DND-41 (cell line): ENCODE measurements at regions not wholly inside any gene's neighbourhood (a gene's known extent, or its start where the extent isn't known, plus 50 kb on each side); places are given as distances from the start of the nearest gene placed in this dataset.

Experiments
- ATAC-seq: fragments of 200-7000 bp; cut with Tn5 transposase; 3 replicates; pipeline ENCODE4 v1.9.1; 2021; ENCODE audit warnings: low read depth; ENCODE audit not compliant: insufficient read depth
- DNase-seq: peaks from one replicate; pipeline ENCODE4 v3.0.0-alpha.2; 2020
- H2AFZ ChIP-seq: 2 replicates; pipeline ENCODE4 v1.6.0; 2012; ENCODE audit warnings: low read depth, low read length
- H3K27ac ChIP-seq: 2 replicates; pipeline ENCODE4 v1.5.1; 2012; ENCODE audit warnings: low read length, inconsistent platforms
- H3K27me3 ChIP-seq: fragments of 200-600 bp; sonication (generic); 2 replicates; pipeline ENCODE4 v1.6.0; 2012; ENCODE audit warnings: low read length, mild to moderate bottlenecking, inconsistent platforms; ENCODE audit not compliant: insufficient read depth, poor library complexity
- H3K36me3 ChIP-seq: 2 replicates; pipeline ENCODE4 v1.5.1; 2012; ENCODE audit warnings: low read length, inconsistent platforms; ENCODE audit not compliant: insufficient read depth
- H3K4me1 ChIP-seq: 2 replicates; pipeline ENCODE4 v1.5.1; 2012; ENCODE audit warnings: mild to moderate bottlenecking, low read length; ENCODE audit not compliant: insufficient read depth
- H3K4me2 ChIP-seq: 2 replicates; pipeline ENCODE4 v1.6.0; 2012; ENCODE audit warnings: mild to moderate bottlenecking, moderate library complexity, low read length, inconsistent platforms; ENCODE audit not compliant: insufficient read depth
- H3K4me3 ChIP-seq, 2 experiments: fragments of 200-600 bp in 1 of 2; shearing (Covaris generic) in 1 of 2; 2 replicates each; pipeline ENCODE4 v1.5.1; 2012 to 2016; ENCODE audit warnings: inconsistent platforms in 2 of 2, low read length in 2 of 2, mild to moderate bottlenecking in 2 of 2, low read depth in 1 of 2, moderate library complexity in 1 of 2
- H3K79me2 ChIP-seq: 2 replicates; pipeline ENCODE4 v1.6.0; 2012; ENCODE audit warnings: low read length, inconsistent platforms; ENCODE audit not compliant: insufficient read depth
- H3K9ac ChIP-seq: 2 replicates; pipeline ENCODE4 v1.6.0; 2012; ENCODE audit warnings: low read depth, mild to moderate bottlenecking, inconsistent platforms, low read length, moderate library complexity
- H3K9me3 ChIP-seq: 2 replicates; pipeline ENCODE4 v1.5.1; 2012; ENCODE audit warnings: low read length, moderate library complexity, mild to moderate bottlenecking, inconsistent platforms; ENCODE audit not compliant: insufficient read depth, severe bottlenecking
- H4K20me1 ChIP-seq: 2 replicates; pipeline ENCODE4 v1.6.0; 2012; ENCODE audit warnings: low read length; ENCODE audit not compliant: insufficient read depth
- CTCF ChIP-seq: IDR thresholded peaks from 2 replicates; pipeline ENCODE4 v1.5.1; 2012; ENCODE audit warnings: borderline replicate concordance, low read length, moderate library complexity, mild to moderate bottlenecking; ENCODE audit not compliant: poor library complexity, severe bottlenecking; ENCODE audit errors: extremely low read depth
- EZH2 ChIP-seq: IDR thresholded peaks from 3 replicates; pipeline ENCODE4 v1.6.1; 2012; ENCODE audit warnings: borderline replicate concordance, low read depth, mild to moderate bottlenecking, moderate library complexity, low read length, inconsistent platforms; ENCODE audit not compliant: severe bottlenecking

DNA sequence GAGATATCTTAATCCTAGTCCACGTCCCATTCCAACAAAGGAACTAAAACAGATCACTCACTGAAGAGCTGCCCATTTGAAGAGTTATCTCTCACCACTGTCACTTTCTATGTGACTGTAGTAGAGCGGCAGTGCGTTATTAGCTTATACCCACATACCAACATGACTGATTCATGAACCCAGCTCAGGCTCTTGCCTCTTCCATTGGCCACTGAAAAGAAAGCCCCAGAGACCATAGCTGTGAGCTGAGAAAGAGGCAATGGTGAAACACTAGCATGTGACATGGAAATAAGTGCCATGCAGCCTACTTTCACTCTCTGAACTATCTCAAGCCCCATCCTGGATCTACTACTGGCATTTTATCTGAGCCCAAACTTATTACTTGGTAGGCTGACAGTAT lies 151.7 kb upstream of the MOCS2 start:
- Histone ChIP-seq H3K27me3 (peaks cover 3% of the 10 kb centered on the region), H3K4me2 (no peak overlapping the region), H2AFZ (no peak overlapping the region), H3K9ac (no peak overlapping the region), H3K36me3 (no peaks in the 10 kb centered on the region), H3K79me2 (no peaks in the 10 kb centered on the region), H3K4me3 (no peak overlapping the region), H3K27ac (no peak overlapping the region), H3K9me3 (no peaks in the 10 kb centered on the region), H3K4me1 (no peaks in the 10 kb centered on the region), H4K20me1 (no peaks in the 10 kb centered on the region)
- no peak for TF ChIP-seq EZH2
- no peak for TF ChIP-seq CTCF
- DNase-seq (no peak), ATAC-seq (no peak)

DNA sequence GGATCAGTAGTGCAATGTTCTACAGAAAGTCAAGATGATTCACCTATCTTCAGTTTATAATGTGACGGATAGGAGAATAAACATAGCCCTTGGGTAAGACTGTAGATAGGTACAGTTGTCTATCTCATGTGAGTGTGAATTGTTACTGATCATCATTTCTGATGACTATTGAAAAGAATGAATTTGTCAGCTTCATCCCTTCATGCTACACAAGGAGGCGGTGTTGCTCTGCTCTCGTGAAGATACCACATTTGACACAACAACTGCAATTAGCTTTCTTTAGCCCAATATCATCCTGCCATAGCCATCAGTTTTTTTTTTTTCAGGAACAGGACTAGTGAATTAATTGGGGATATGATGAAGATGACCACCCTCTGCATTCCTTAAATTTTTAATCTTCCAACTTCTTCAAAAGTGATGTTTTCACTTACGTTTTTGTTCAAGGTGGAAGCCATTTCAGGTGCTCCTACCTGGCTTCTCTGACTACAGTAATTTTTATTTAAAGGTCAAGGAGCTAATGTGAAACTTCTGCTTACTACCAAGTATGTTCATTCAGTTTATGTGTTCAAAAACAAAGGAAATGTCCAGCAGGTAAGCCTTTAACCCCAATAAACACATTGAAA lies 152.9 kb upstream of the MOCS2 start:
- TF ChIP-seq EZH2 (no peak), CTCF (peak; percentile 55)
- Histone ChIP-seq H3K4me1 (no peaks in the 10 kb centered on the region), H3K9me3 (no peaks in the 10 kb centered on the region), H3K27me3 (peaks cover 3% of the 10 kb centered on the region), H3K4me2 (no peak overlapping the region), H4K20me1 (no peaks in the 10 kb centered on the region), H3K27ac (no peak overlapping the region), H3K79me2 (no peaks in the 10 kb centered on the region), H3K9ac (no peak overlapping the region), H2AFZ (no peak overlapping the region), H3K4me3 (no peak overlapping the region), H3K36me3 (no peaks in the 10 kb centered on the region)
- DNase-seq (peak; percentile 7), ATAC-seq (no peak)

- Histone ChIP-seq H3K79me2 (no peaks in the 10 kb centered on the region), H4K20me1 (no peaks in the 10 kb centered on the region), H3K4me1 (no peaks in the 10 kb centered on the region), H3K27ac (no peak overlapping the region), H3K4me2 (no peak overlapping the region), H3K9ac (no peak overlapping the region), H3K36me3 (no peaks in the 10 kb centered on the region), H2AFZ (no peak overlapping the region), H3K9me3 (no peaks in the 10 kb centered on the region), H3K4me3 (no peak overlapping the region), H3K27me3 (peaks cover 3% of the 10 kb centered on the region)
- ATAC-seq (no peak), DNase-seq (no peak)
- TF ChIP-seq EZH2 (no peak), CTCF (no peak)
Measured at GRCh38 chr5:53263151-53263550, 153.6 kb upstream of the MOCS2 start.
